Stomach (tissue), 4 donors: ENCODE measurements at regions not wholly inside any gene's neighbourhood (a gene's known extent, or its start where the extent isn't known, plus 50 kb on each side); places are given as distances from the start of the nearest gene placed in this dataset.

Experiments
- EP300 ChIP-seq: sonication (generic); formaldehyde crosslinking; IDR thresholded peaks from one replicate; pipeline ENCODE4 v1.6.1; 2017; ENCODE audit warnings: antibody characterized with exemption
- TF ChIP-seq, protein P1 (sequence below), 7 experiments: fragments of 450-650 bp in 4 of 7; fragments of 200-600 bp in 3 of 7; sonication (generic) in 3 of 7; IDR thresholded peaks; one replicate each; pipeline ENCODE4 v1.5.1; 2016 to 2019; ENCODE audit warnings: antibody characterized with exemption in 7 of 7, control low read depth in 2 of 7, mild to moderate bottlenecking in 1 of 7

DNA sequence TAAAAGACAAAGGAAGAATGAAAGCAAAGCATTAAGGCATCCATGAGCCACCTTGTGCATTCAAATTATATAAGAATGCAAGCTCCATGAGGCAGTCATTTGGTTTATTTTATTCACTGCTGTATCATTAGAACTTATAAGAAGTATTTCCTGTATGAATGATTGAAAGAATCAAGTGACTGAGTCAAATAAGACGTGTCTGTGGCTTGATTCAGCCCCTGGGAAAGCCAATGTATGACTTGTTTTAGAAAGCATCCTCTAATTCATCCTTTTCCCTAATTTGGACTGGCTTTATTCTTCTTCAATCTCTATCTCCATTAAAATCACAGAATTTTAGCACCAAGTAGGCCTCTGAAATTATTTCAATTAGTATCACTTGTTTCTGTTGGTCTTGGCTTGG is 461.1 kb downstream of the LPIN1 start:
- TF ChIP-seq, protein P1, sequence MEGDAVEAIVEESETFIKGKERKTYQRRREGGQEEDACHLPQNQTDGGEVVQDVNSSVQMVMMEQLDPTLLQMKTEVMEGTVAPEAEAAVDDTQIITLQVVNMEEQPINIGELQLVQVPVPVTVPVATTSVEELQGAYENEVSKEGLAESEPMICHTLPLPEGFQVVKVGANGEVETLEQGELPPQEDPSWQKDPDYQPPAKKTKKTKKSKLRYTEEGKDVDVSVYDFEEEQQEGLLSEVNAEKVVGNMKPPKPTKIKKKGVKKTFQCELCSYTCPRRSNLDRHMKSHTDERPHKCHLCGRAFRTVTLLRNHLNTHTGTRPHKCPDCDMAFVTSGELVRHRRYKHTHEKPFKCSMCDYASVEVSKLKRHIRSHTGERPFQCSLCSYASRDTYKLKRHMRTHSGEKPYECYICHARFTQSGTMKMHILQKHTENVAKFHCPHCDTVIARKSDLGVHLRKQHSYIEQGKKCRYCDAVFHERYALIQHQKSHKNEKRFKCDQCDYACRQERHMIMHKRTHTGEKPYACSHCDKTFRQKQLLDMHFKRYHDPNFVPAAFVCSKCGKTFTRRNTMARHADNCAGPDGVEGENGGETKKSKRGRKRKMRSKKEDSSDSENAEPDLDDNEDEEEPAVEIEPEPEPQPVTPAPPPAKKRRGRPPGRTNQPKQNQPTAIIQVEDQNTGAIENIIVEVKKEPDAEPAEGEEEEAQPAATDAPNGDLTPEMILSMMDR (IDR thresholded peaks at IDR 0.05) = no peak
- no peak for TF ChIP-seq EP300
